Central memory CD4-positive, alpha-beta T cell (primary cell): ENCODE measurements at regions not wholly inside any gene's neighbourhood (a gene's known extent, or its start where the extent isn't known, plus 50 kb on each side); places are given as distances from the start of the nearest gene placed in this dataset.
"Not testable (repeated sequence)": the region's sequence is repeated elsewhere in the genome, so short reads cannot be mapped to it uniquely, and the experiment has no call there.

Experiments used
- DNase-seq: peaks from one replicate; pipeline ENCODE4 v3.0.0; 2022

GRCh38 chr3:40908612-40909011 lies 290.7 kb upstream of the CTNNB1 start:
- no peak for DNase-seq

- DNase-seq = no peak
Measured at GRCh38 chr3:40911264-40911663, 288.0 kb upstream of the CTNNB1 start.

- no peak for DNase-seq
Measured at GRCh38 chr3:40911928-40912327, 287.4 kb upstream of the CTNNB1 start.

- DNase-seq = no peak
Measured at GRCh38 chr3:40912461-40912860, 286.8 kb upstream of the CTNNB1 start.

- DNase-seq = no peak
Measured at GRCh38 chr3:40913192-40913591, 286.1 kb upstream of the CTNNB1 start.

GRCh38 chr3:40913641-40914040 lies 285.7 kb upstream of the CTNNB1 start:
- DNase-seq = no peak

GRCh38 chr3:40914475-40914874 lies 284.8 kb upstream of the CTNNB1 start:
- DNase-seq = no peak

GRCh38 chr3:40915346-40915865 lies 283.9 kb upstream of the CTNNB1 start:
- no peak for DNase-seq

- DNase-seq = no peak
Measured at GRCh38 chr3:40920041-40920440, 279.3 kb upstream of the CTNNB1 start.

GRCh38 chr3:40921251-40921650 lies 278.1 kb upstream of the CTNNB1 start:
- no peak for DNase-seq

- no peak for DNase-seq
Measured at GRCh38 chr3:40923143-40923542, 276.2 kb upstream of the CTNNB1 start.

- DNase-seq = no peak
Measured at GRCh38 chr3:40923651-40924050, 275.7 kb upstream of the CTNNB1 start.

GRCh38 chr3:40924559-40925141 lies 274.7 kb upstream of the CTNNB1 start:
- DNase-seq = no peak

GRCh38 chr3:40925231-40925630 lies 274.1 kb upstream of the CTNNB1 start:
- no peak for DNase-seq

- no peak for DNase-seq
Measured at GRCh38 chr3:40930131-40930538, 269.2 kb upstream of the CTNNB1 start.

- no peak for DNase-seq
Measured at GRCh38 chr3:40930756-40931155, 268.5 kb upstream of the CTNNB1 start.

- DNase-seq = no peak
Measured at GRCh38 chr3:40938591-40938990, 260.7 kb upstream of the CTNNB1 start.

- no peak for DNase-seq
Measured at GRCh38 chr3:40939030-40939740, 260.1 kb upstream of the CTNNB1 start.

GRCh38 chr3:40939741-40940130 lies 259.6 kb upstream of the CTNNB1 start:
- DNase-seq = no peak

GRCh38 chr3:40940651-40941050 lies 258.7 kb upstream of the CTNNB1 start:
- DNase-seq = no peak

- DNase-seq = not testable (repeated sequence)
Measured at GRCh38 chr3:40947022-40947421, 252.3 kb upstream of the CTNNB1 start.

- DNase-seq = not testable (repeated sequence)
Measured at GRCh38 chr3:40949347-40949746, 250.0 kb upstream of the CTNNB1 start.

- no peak for DNase-seq
Measured at GRCh38 chr3:40951636-40952035, 247.7 kb upstream of the CTNNB1 start.

GRCh38 chr3:40961104-40961857 lies 238.0 kb upstream of the CTNNB1 start:
- no peak for DNase-seq
